MM.1S (cell line): ENCODE measurements at regions not wholly inside any gene's neighbourhood (a gene's known extent, or its start where the extent isn't known, plus 50 kb on each side); places are given as distances from the start of the nearest gene placed in this dataset.

Source experiments
- EZH2 ChIP-seq: fragments of 300-600 bp; sonication (generic); optimal IDR thresholded peaks from 2 replicates; pipeline ENCODE3; 2017; ENCODE audit warnings: low read depth, mild to moderate bottlenecking, antibody characterized with exemption, low read length, mixed read lengths
- EZH2phosphoT487 ChIP-seq: fragments of 300-600 bp; sonication (generic); IDR thresholded peaks from 2 replicates; pipeline ENCODE4 v1.6.1; 2018; ENCODE audit warnings: antibody characterized with exemption, low read length
- TF ChIP-seq, protein P1 (sequence below): fragments of 300-600 bp; sonication (generic); IDR thresholded peaks from 2 replicates; pipeline ENCODE4 v1.5.1; 2016; ENCODE audit warnings: antibody characterized with exemption, low read length, mixed read lengths

DNA sequence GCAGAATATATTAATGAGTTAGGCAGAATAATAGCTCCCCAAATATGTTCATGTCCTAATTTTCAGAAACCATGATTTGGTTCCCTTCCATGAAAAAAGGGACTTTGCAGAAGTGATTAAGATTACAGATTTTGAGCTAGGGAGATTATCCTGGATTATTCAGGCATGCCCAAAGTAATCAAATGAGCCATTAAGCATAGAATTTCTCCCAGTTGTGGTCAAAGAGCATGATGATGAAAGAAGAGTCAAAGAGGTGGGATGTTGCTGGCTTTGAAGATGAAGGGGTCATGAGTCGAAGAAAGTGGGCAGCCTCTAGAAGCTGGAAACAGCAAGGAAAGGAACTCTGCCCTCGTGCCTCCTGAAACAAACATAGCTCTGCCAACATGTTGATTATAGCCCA lies 254.2 kb upstream of the CDIN1 start:
- TF ChIP-seq, protein P1, sequence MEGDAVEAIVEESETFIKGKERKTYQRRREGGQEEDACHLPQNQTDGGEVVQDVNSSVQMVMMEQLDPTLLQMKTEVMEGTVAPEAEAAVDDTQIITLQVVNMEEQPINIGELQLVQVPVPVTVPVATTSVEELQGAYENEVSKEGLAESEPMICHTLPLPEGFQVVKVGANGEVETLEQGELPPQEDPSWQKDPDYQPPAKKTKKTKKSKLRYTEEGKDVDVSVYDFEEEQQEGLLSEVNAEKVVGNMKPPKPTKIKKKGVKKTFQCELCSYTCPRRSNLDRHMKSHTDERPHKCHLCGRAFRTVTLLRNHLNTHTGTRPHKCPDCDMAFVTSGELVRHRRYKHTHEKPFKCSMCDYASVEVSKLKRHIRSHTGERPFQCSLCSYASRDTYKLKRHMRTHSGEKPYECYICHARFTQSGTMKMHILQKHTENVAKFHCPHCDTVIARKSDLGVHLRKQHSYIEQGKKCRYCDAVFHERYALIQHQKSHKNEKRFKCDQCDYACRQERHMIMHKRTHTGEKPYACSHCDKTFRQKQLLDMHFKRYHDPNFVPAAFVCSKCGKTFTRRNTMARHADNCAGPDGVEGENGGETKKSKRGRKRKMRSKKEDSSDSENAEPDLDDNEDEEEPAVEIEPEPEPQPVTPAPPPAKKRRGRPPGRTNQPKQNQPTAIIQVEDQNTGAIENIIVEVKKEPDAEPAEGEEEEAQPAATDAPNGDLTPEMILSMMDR: no peak
- no peak for TF ChIP-seq EZH2
- no peak for TF ChIP-seq EZH2phosphoT487
